IPS-NIHi11 (cell line): ENCODE measurements at regions not wholly inside any gene's neighbourhood (a gene's known extent, or its start where the extent isn't known, plus 50 kb on each side); places are given as distances from the start of the nearest gene placed in this dataset.
A peak's percentile ranks its signal among the peaks of the same experiment; 100 is the strongest.

Experiments
- DNase-seq: peaks from one replicate; pipeline ENCODE4 v3.0.0; 2012; ENCODE audit warnings: mixed read lengths, low spot score

- no peak for DNase-seq
These were observed 133.9 kb downstream of the RFLNA start for GRCh38 chr12:124428792-124429281.

GRCh38 chr12:124428136-124428791 is 133.4 kb downstream of the RFLNA start:
- DNase-seq, result no peak

GRCh38 chr12:124426594-124427555 is 132.0 kb downstream of the RFLNA start:
- no peak for DNase-seq

GRCh38 chr12:124425667-124426066 is 130.8 kb downstream of the RFLNA start:
- DNase-seq, result no peak

- no peak for DNase-seq
These were observed 129.6 kb downstream of the RFLNA start for GRCh38 chr12:124424516-124424905.

- DNase-seq, result no peak
These were observed 129.0 kb downstream of the RFLNA start for GRCh38 chr12:124423761-124424515.

- DNase-seq, result peak; percentile 68
These were observed 128.0 kb downstream of the RFLNA start for GRCh38 chr12:124422570-124423523.

- DNase-seq, result peak; percentile 76
These were observed 127.3 kb downstream of the RFLNA start for GRCh38 chr12:124422142-124422569.

- no peak for DNase-seq
These were observed 126.2 kb downstream of the RFLNA start for GRCh38 chr12:124420996-124421674.

- no peak for DNase-seq
These were observed 125.4 kb downstream of the RFLNA start for GRCh38 chr12:124420041-124420995.

GRCh38 chr12:124419292-124420040 is 124.6 kb downstream of the RFLNA start:
- DNase-seq, result no peak

GRCh38 chr12:124418791-124419190 is 123.9 kb downstream of the RFLNA start:
- no peak for DNase-seq

- DNase-seq, result no peak
These were observed 123.3 kb downstream of the RFLNA start for GRCh38 chr12:124418156-124418555.

- no peak for DNase-seq
These were observed 121.9 kb downstream of the RFLNA start for GRCh38 chr12:124416516-124417395.

- DNase-seq, result no peak
These were observed 120.2 kb downstream of the RFLNA start for GRCh38 chr12:124415064-124415463.

- DNase-seq, result no peak
These were observed 119.0 kb downstream of the RFLNA start for GRCh38 chr12:124413915-124414314.

GRCh38 chr12:124413401-124413800 is 118.5 kb downstream of the RFLNA start:
- DNase-seq, result no peak

- DNase-seq, result no peak
These were observed 117.7 kb downstream of the RFLNA start for GRCh38 chr12:124412646-124413015.
